K562 (cell line): ENCODE measurements at regions not wholly inside any gene's neighbourhood (a gene's known extent, or its start where the extent isn't known, plus 50 kb on each side); places are given as distances from the start of the nearest gene placed in this dataset.

Experiments used
- ATAC-seq: fragments of 200-7000 bp; cut with Tn5 transposase; 3 replicates; pipeline ENCODE4 v1.9.1; 2020; ENCODE audit warnings: moderate library complexity
- BruUV-seq: library from RNA; stranded (reverse); fragments of 400-500 nt; replicated peaks from 2 replicates; lab custom pipeline; 2021; lab: Mats Ljungman, UMichigan
- CTCF ChIA-PET: fragments of 300-600 bp; formaldehyde crosslinking; extraction: SDS; loops from one replicate; lab custom pipeline; 2021; ENCODE audit warnings: low intra/inter-chr PET ratio; lab: Yijun Ruan, JAX
- POLR2A ChIA-PET: fragments of 300-600, 350-650 bp; sonication (Branson Sonifier 250); formaldehyde crosslinking; extraction: SDS; loops from one replicate; lab custom pipeline; 2021; ENCODE audit warnings: antibody characterized with exemption, inconsistent platforms; lab: Yijun Ruan, JAX
- DNase-seq, 4 experiments: peaks; one replicate each; pipeline versions ENCODE4 v3.0.0 to v3.0.0-alpha.2; 2011 to 2018; ENCODE audit warnings: low spot score in 3 of 4, mixed read lengths in 3 of 4; ENCODE audit errors: extremely low read depth in 1 of 4
- FAIRE-seq: peaks from 2 replicates; lab custom pipeline; 2011; peaks lifted over from hg19 to GRCh38; lab: Jason Lieb, UNC
- H2AFZ ChIP-seq: 2 replicates; pipeline ENCODE4 v1.6.0; 2011; ENCODE audit warnings: low read depth, low read length, control low read depth, inconsistent platforms
- H3K27ac ChIP-seq: fragments of 200-600 bp; 3 replicates; pipeline ENCODE4 v1.8.0; 2011; ENCODE audit warnings: low read depth, mild to moderate bottlenecking, control low read depth, inconsistent platforms, low read length, moderate library complexity, mixed read lengths; ENCODE audit errors: extremely low read depth
- H3K27me3 ChIP-seq, 2 experiments: fragments of 300-600 bp in 1 of 2; 2 replicates in 1 of 2; 3 replicates in 1 of 2; pipeline versions ENCODE4 v1.6.0 to v1.8.0; 2011; ENCODE audit warnings: inconsistent platforms in 2 of 2, low read length in 2 of 2, mild to moderate bottlenecking in 1 of 2, mixed read lengths in 1 of 2, moderate library complexity in 1 of 2; ENCODE audit not compliant: control insufficient read depth in 2 of 2, insufficient read depth in 2 of 2
- H3K36me3 ChIP-seq: fragments of 300-600 bp; 3 replicates; pipeline ENCODE4 v1.8.0; 2011; ENCODE audit warnings: mild to moderate bottlenecking, low read length, inconsistent platforms; ENCODE audit not compliant: control insufficient read depth, insufficient read depth
- H3K4me1 ChIP-seq, 2 experiments: fragments of 200-600 bp in 1 of 2; replicated peaks in 1 of 2; 2 replicates in 1 of 2; 3 replicates in 1 of 2; pipeline versions ENCODE4 v1.5.1 to v1.8.0; 2011; ENCODE audit warnings: inconsistent platforms in 2 of 2, low read length in 2 of 2, mild to moderate bottlenecking in 1 of 2, mixed read lengths in 1 of 2, moderate library complexity in 1 of 2; ENCODE audit not compliant: control insufficient read depth in 2 of 2, insufficient read depth in 2 of 2
- H3K4me2 ChIP-seq: 2 replicates; pipeline ENCODE4 v1.6.1; 2011; ENCODE audit warnings: low read length, control low read depth, inconsistent platforms, mixed read lengths; ENCODE audit not compliant: insufficient read depth
- H3K4me3 ChIP-seq: fragments of 200-600 bp; sonication (generic), shearing (Covaris generic); 2 replicates; pipeline ENCODE4 v1.5.1; 2016; ENCODE audit warnings: control low read depth, inconsistent platforms
- H3K79me2 ChIP-seq: fragments of 200-600 bp; 3 replicates; pipeline ENCODE4 v1.8.0; 2011; ENCODE audit warnings: low read length, inconsistent platforms; ENCODE audit not compliant: control insufficient read depth, insufficient read depth
- H3K9ac ChIP-seq, 2 experiments: 2 replicates each; pipeline versions ENCODE4 v1.6.0 to v1.6.1; 2011; ENCODE audit warnings: low read depth in 2 of 2, low read length in 2 of 2, control low read depth in 1 of 2, inconsistent platforms in 1 of 2, mild to moderate bottlenecking in 1 of 2, mixed read lengths in 1 of 2; ENCODE audit not compliant: insufficient read depth in 1 of 2
- H3K9me1 ChIP-seq: one replicate; pipeline ENCODE4 v1.6.0; 2011; ENCODE audit warnings: inconsistent platforms, mild to moderate bottlenecking, low read length, moderate library complexity; ENCODE audit not compliant: control insufficient read depth, insufficient read depth
- H3K9me3 ChIP-seq: replicated peaks from 2 replicates; pipeline ENCODE4 v1.5.1; 2011; ENCODE audit warnings: low read depth, low read length, inconsistent platforms; ENCODE audit not compliant: control insufficient read depth, insufficient read depth
- H4K20me1 ChIP-seq: replicated peaks from 2 replicates; pipeline ENCODE4 v1.6.1; 2011; ENCODE audit warnings: low read length, inconsistent platforms, mixed read lengths; ENCODE audit not compliant: control insufficient read depth, insufficient read depth
- FOXM1 ChIP-seq, 2 experiments: fragments of 450-650 bp in 1 of 2; sonication (generic) in 1 of 2; formaldehyde crosslinking in 1 of 2; IDR thresholded peaks; 2 replicates each; pipeline versions ENCODE4 v1.6.1 to v1.9.0; 2017 to 2022; ENCODE audit warnings: low read depth in 2 of 2, mild to moderate bottlenecking in 2 of 2, missing genetic modification reagents in 1 of 2, moderate library complexity in 1 of 2
- HNRNPK ChIP-seq: fragments of 200-400 bp; formaldehyde crosslinking; IDR thresholded peaks from one replicate; pipeline ENCODE4 v1.6.1; 2018; ENCODE audit warnings: mild to moderate bottlenecking, low read depth, low read length; ENCODE audit not compliant: poor library complexity, severe bottlenecking
- IRF2 ChIP-seq: sonication (generic); formaldehyde crosslinking; IDR thresholded peaks from 2 replicates; pipeline ENCODE4 v1.8.1; 2022; ENCODE audit warnings: mild to moderate bottlenecking, missing genetic modification reagents
- MAFG ChIP-seq: fragments of 450-650 bp; conservative IDR thresholded peaks from 2 replicates; pipeline ENCODE4 v1.6.1; 2016; ENCODE audit warnings: missing genetic modification characterization, missing compliant biosample characterization
- MTF1 ChIP-seq: fragments of 250-450 bp; sonication (Bioruptor Pico); IDR thresholded peaks from 2 replicates; pipeline ENCODE4 v1.9.0; 2021; ENCODE audit warnings: moderate library complexity, mild to moderate bottlenecking, inconsistent platforms, borderline replicate concordance
- PHB ChIP-seq: fragments of 250-450 bp; sonication (Bioruptor Pico); IDR thresholded peaks from 2 replicates; pipeline ENCODE4 v1.5.0; 2021
- TCFL5 ChIP-seq: fragments of 250-450 bp; sonication (Bioruptor Pico); conservative IDR thresholded peaks from 2 replicates; pipeline ENCODE4 v1.6.1; 2021; ENCODE audit warnings: mild to moderate bottlenecking, moderate library complexity, matching md5 sums
- ZNF121 ChIP-seq: sonication (generic); formaldehyde crosslinking; conservative IDR thresholded peaks from 2 replicates; pipeline ENCODE4 v1.8.0; 2022; ENCODE audit warnings: missing genetic modification reagents
- ZNF511 ChIP-seq: sonication (generic); formaldehyde crosslinking; IDR thresholded peaks from 2 replicates; pipeline ENCODE4 v1.8.0; 2022; ENCODE audit warnings: mild to moderate bottlenecking, missing genetic modification reagents
- WGBS: fragments of 100-300 bp; shearing (Covaris generic); methylation state at CpG from one replicate; pipeline ENCODE4 v1.1.6; 2016; ENCODE audit warnings: low coverage, mixed read lengths; ENCODE audit not compliant: insufficient coverage; ENCODE audit errors: missing lambda C conversion rate; 5-methylcytosine and 5-hydroxymethylcytosine counted together
- in situ Hi-C: fragments of 300-500 bp; cut with MboI; formaldehyde crosslinking; loops from 4 replicates; pipeline ENCODE4 v1.15.0; 2018; ENCODE audit warnings: inconsistent platforms, mixed read lengths
- intact Hi-C: fragments of 100-400 bp; cut with micrococcal nuclease; formaldehyde crosslinking; loops from 2 replicates; pipeline ENCODE4 v1.14.2; 2022

GRCh38 chr22:48250937-48251530 lies 1488.6 kb downstream of the TBC1D22A start:
- Histone ChIP-seq H3K27ac (no peak overlapping the region), H3K9ac (no peak overlapping the region), H3K4me1 (no peaks in the 10 kb centered on the region), H3K4me2 (no peak overlapping the region), H3K27me3 (peaks cover 0 to 13% of the 10 kb centered on the region in 2 experiments; a peak in 1 of 5 replicates), H2AFZ (no peak overlapping the region), H3K4me3 (no peak overlapping the region), H3K36me3 (no peaks in the 10 kb centered on the region), H3K9me1 (no peaks in the 10 kb centered on the region), H3K9me3 (no peaks in the 10 kb centered on the region), H3K79me2 (no peaks in the 10 kb centered on the region), H4K20me1 (0 out of 2 replicates have a peak, but pooled peaks cover 4% of the 10 kb centered on the region)
- DNase-seq (no peak), ATAC-seq (no peak), FAIRE-seq (no peak)
- CTCF ChIA-PET, result no interaction called here
- TF ChIP-seq ZNF121 (CRISPR knock-in tag), result no peak
- no peak for TF ChIP-seq IRF2 (CRISPR knock-in tag)
- no peak for TF ChIP-seq ZNF511 (CRISPR knock-in tag)
- TF ChIP-seq FOXM1 (IDR thresholded peaks at IDR 0.05; ENCODE audit: low read depth), result no peak
- TF ChIP-seq FOXM1 (CRISPR knock-in tag; IDR thresholded peaks at IDR 0.05; ENCODE audit: low read depth), result no peak
- no peak for TF ChIP-seq PHB (CRISPR knock-in tag)
- TF ChIP-seq HNRNPK, result no peak
- TF ChIP-seq MTF1 (CRISPR knock-in tag), result no peak
- no peak for TF ChIP-seq MAFG (tag)
- no peak for TF ChIP-seq TCFL5 (CRISPR knock-in tag)
- 8% methylated on average over 5 of the region's 5 CpGs for WGBS
- in situ Hi-C loops (no loop called here), intact Hi-C loops (no loop called here)
- BruUV-seq, result no TSS peak
- POLR2A ChIA-PET, result no interaction called here
